RKO (cell line): ENCODE measurements at regions not wholly inside any gene's neighbourhood (a gene's known extent, or its start where the extent isn't known, plus 50 kb on each side); places are given as distances from the start of the nearest gene placed in this dataset.
"Not testable (repeated sequence)": the region's sequence is repeated elsewhere in the genome, so short reads cannot be mapped to it uniquely, and the experiment has no call there.

Experiments used
- DNase-seq: peaks from one replicate; pipeline ENCODE4 v3.0.0-alpha.2; 2016; ENCODE audit warnings: low spot score

DNA sequence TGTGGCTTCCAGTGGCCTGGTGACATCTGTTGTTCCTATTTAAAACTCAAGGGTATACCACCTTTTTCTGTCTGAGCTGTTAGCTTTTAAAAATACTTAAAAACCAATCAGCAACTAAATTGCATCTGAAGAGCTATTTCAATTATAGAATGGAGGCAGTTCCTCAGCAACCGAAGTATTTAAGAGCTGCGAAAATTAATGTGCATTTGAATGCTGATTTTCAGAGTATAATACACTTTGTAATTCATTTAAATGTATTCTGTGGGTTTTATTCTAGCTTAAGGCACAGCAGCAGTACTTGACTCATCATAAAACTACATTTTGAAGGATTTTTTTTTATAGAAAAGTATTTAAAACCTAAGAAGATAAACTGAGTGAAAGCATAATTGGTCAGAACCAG, 404.9 kb upstream of the PRKCQ start:
- DNase-seq: no peak

GRCh38 chr10:6984016-6984415, 403.9 kb upstream of the PRKCQ start:
- not testable (repeated sequence) for DNase-seq

GRCh38 chr10:6980353-6980752, 400.3 kb upstream of the PRKCQ start:
- no peak for DNase-seq

- DNase-seq: no peak
These were observed 399.3 kb upstream of the PRKCQ start for GRCh38 chr10:6979371-6979770.

DNA sequence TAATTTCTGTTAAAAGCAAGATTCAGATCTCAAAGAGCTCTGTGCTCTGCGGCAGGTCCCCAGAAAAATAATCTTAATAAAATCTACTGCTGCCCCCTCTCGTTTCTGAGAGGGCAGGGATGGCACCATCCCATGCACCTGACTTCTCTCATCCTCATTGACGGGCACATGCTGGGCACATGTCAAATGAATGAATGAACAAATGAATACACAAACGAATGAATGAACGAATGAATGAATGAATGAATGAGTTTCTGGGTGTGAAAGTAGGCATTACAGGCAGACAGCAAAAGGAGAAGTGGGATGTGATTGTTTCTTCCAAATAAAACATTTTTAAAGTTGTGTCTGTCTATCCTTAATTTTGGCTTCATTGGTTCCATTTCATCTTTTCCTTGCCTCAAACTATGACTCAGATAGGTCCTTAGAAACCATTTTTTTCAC, 398.1 kb upstream of the PRKCQ start:
- DNase-seq: no peak

- no peak for DNase-seq
These were observed 397.5 kb upstream of the PRKCQ start for GRCh38 chr10:6977398-6978186.

- no peak for DNase-seq
These were observed 393.8 kb upstream of the PRKCQ start for GRCh38 chr10:6973899-6974298.

DNA sequence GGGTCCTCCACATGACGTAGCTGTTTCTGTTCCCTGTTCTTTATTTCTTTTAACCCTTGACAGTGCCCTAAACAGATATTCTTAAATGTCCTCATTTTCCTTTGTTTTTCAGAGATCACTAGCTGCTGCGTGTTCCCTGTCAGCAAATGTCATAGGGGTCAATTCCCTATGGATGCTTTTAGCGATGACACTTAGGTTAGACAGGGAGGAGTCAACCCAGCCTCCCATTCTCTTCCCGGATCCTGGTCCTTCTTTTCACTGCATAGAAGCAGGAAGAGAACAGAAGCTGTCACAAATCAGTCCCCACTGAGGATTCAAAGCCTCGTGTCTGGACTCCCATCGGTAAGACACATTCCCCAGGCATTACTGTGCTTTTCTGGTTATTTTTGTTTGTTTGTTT, 392.1 kb upstream of the PRKCQ start:
- no peak for DNase-seq

DNA sequence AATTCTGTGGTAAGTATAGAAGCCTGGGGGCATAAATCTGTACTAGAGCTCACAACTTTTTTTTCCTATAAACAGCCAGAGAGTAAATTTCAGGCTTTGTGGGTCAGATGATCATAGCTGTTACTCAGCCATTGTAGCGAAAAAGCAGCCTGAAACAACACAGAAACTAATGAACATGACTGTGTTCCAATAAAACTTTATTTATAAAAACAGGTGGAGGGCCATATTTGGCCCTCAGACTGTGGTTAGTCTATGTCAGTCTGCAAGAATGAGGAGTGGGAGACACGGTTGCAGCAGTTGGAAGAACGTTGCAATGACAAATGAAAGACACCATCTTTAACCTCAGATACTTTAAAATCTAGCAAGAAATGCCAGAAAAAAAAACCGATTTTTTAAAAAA, 389.6 kb upstream of the PRKCQ start:
- DNase-seq: no peak

GRCh38 chr10:6964543-6964942, 384.5 kb upstream of the PRKCQ start:
- no peak for DNase-seq

- no peak for DNase-seq
These were observed 382.5 kb upstream of the PRKCQ start for GRCh38 chr10:6962576-6962975.

GRCh38 chr10:6958711-6959110, 378.6 kb upstream of the PRKCQ start:
- no peak for DNase-seq

DNA sequence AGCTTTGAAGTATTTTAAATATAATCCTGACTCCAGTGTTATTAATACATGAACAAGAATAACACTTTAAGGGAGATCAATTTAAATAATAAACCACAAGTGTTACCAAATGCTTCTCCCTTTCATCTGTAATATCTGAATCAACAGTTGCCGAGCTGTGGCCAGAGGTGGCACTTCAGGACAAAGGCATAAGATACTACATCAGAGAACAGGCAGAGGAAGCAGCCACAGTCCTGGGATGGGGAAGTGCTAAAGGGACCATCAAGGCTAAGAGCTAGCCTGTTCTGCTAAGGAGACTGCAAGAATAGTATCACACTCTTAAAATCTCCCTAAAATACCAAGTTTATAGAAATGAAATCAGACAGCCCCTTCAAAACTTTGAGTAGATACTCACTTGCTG, 378.2 kb upstream of the PRKCQ start:
- no peak for DNase-seq

DNA sequence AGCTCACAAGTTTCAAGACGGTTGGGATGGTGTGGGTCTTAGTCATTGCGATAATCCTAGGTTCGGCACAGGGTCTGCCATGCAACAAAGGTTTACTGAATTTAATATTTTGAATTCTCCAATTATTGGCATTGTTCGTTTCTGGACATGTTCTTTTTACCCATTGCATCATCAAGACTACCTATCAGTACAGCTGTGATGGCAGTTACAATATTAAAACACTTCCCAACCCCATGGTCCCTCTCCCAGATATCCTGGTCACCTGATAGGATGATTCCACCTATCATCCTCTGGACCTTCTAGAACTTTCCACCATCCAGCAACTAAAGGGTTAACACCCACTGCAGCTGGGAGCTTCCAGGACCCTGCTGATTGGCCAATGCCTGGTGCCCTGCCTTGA, 377.8 kb upstream of the PRKCQ start:
- DNase-seq: no peak

GRCh38 chr10:6956562-6956961, 376.5 kb upstream of the PRKCQ start:
- no peak for DNase-seq

GRCh38 chr10:6953271-6953801, 373.3 kb upstream of the PRKCQ start:
- no peak for DNase-seq

DNA sequence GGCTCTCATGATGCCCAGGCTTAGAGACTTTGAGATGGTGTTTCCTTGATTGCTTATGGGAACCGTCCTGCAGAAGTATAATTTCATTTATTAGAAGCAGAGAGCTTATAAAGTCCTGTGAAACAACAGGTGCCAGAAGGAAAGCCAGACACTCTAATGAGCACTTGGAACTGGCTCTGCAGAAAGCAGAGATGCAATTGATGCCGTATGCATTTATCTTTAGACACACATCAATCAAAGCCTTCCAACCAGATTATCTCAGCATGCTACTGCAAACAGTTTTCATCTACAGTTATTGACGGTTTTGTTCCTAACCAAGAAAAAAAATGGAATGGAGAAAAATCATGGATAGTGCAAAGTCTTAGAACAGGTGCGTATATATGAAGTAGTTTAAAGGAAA, 371.7 kb upstream of the PRKCQ start:
- no peak for DNase-seq

DNA sequence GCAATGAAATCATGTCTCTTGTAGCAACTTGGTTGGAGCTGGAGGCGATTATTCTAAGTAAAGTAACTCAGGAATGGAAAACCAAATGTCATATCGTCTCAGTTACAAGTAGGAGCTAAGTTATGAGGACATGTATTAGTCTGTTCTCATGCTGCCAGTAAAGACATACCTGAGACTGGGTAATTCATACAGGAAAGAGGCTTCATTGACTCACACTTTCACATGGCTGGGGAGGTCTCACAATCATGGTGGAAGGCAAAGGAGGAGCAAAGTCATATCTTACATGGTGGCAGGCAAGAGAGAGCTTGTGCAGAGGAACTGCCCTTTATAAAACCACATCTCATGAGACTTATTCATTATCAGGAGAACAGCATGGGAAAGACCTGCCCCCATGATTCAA, 370.1 kb upstream of the PRKCQ start:
- DNase-seq: no peak

DNA sequence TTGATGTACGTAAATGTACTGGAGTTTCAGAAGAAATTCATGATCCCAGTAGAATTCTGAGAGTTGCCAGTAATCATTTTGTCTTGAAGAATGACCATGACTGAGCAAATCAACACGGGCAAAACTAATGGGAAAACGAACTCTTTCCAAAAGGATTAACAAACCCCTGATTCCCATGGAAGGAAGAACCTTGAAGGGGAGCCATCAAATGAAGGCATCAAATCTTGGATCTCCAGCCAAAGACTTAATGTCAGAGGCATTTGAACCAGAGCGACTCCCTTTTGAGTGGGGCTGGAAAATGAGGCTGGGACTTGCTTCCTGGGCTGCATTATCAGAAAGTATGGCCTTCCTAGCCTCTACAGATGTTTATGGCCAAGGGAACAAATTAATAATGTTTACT, 364.4 kb upstream of the PRKCQ start:
- DNase-seq: no peak

DNA sequence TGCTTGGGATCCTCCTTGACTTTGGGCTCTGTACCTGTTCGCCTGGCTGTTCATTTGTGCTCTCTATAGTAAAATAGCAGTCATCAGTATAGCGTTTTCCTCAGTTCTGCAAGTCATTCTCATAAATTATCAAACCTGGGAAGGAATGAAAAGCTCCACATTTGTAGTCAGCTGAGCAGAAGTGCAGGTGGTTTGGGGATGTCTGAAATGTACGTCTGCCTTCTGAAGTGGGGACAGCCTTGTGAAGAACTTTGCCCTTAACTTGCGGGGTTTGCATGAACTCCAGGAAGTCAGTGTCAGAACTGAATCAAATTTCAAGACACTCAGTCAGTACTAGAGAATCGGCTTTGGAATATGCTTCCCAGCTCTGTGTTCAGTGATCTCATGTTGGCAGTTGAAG, 358.3 kb upstream of the PRKCQ start:
- no peak for DNase-seq

DNA sequence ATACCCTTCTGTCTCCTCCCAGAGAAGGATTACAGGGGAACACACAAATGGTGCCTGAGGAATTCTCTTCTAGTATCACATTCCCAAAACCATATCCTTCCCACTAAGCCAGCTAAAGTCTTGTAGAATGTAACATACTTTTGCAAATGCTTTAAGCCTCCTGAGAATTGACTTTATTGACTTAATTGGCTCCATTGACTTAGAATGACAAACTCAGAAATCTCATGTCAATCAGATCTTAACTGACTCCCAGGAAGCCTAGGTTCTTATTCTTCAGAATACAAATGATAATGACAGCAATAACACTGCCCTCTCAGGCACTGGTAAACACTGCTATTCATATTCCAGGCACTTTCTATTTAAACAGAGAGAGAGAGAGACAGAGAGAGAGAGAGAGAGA, 356.9 kb upstream of the PRKCQ start:
- no peak for DNase-seq

- no peak for DNase-seq
These were observed 349.2 kb upstream of the PRKCQ start for GRCh38 chr10:6929148-6929830.

DNA sequence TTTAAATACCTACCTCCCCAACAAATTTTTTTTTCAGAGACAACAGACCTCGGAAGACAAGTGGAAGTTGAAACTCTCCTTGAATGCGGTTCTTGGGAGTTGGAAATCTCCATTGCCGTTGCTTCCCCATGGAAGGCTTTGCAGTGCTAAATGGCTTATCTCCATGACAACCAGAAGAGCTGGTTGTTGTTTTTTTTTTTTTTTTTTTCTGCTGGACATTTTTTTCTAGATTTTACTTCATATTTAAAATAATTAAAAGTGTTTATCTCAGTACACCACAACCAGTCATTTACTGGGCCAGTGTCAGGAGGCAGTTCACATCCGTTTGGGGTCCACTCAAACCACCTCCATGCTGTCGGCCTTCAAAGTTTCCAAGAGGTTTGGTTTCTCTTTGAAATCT, 348.5 kb upstream of the PRKCQ start:
- no peak for DNase-seq

DNA sequence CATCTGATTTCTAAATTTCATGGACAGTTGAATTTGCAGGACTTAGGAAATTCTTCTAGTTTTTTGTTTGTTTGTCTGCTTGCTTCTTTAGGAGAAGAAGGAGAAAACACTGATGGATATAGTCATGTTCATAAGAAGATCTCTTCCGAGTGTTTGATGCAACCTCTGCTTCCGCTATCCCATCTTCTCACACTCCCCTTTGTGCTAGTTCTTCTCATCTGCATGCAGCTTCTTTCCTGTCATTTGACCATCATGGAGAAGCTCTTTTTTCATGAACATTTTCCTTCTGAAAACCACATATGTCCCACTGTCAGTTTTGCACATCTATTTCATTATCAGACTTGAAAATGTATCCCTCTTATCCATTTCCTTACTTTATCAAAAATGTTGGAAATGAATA, 346.9 kb upstream of the PRKCQ start:
- DNase-seq: no peak
